ENCODE measurements at regions not wholly inside any gene's neighbourhood (a gene's known extent, or its start where the extent isn't known, plus 50 kb on each side); places are given as distances from the start of the nearest gene placed in this dataset.

DNA sequence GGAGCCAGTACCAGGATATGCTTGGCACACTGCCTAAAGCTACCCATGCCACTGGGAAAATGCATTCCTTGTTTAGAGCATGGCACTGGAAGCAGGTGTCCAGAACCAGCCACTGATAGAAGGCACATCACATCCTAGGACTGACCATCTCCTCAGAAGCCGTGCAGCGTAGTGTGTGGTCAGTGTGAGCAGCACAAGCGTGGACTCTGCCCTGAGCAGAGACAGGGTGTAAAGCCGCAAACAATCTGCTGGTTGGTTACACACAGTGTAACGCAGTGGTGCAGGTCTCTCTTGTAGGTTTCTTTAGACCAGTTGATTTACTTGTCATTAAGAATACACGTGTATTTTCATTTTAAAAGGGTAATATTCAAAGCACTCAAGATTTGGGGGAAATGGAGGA lies 377.8 kb upstream of the HS6ST1 start:
- Histone ChIP-seq H3K36me3 (no peaks in the 10 kb centered on the region), H3K4me3 (no peak overlapping the region), H3K4me1 (no peaks in the 10 kb centered on the region), H3K9me3 (replicated peaks) (no peaks in the 10 kb centered on the region), H3K27me3 (ENCODE audit: low read depth) (peaks cover 33% of the 10 kb centered on the region), H3K27ac (replicated peaks) (no peak overlapping the region)
- DNase-seq, result no peak
- TF ChIP-seq, protein P1, sequence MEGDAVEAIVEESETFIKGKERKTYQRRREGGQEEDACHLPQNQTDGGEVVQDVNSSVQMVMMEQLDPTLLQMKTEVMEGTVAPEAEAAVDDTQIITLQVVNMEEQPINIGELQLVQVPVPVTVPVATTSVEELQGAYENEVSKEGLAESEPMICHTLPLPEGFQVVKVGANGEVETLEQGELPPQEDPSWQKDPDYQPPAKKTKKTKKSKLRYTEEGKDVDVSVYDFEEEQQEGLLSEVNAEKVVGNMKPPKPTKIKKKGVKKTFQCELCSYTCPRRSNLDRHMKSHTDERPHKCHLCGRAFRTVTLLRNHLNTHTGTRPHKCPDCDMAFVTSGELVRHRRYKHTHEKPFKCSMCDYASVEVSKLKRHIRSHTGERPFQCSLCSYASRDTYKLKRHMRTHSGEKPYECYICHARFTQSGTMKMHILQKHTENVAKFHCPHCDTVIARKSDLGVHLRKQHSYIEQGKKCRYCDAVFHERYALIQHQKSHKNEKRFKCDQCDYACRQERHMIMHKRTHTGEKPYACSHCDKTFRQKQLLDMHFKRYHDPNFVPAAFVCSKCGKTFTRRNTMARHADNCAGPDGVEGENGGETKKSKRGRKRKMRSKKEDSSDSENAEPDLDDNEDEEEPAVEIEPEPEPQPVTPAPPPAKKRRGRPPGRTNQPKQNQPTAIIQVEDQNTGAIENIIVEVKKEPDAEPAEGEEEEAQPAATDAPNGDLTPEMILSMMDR (IDR thresholded peaks at IDR 0.05; ENCODE audit: borderline replicate concordance), result no peak
- intact Hi-C loops (cut with micrococcal nuclease), result no loop called here

- no peaks in the 10 kb centered on the region for H3K36me3 ChIP-seq
- no peak overlapping the region for H3K27ac ChIP-seq (replicated peaks)
- H3K4me1 ChIP-seq, result no peaks in the 10 kb centered on the region
- peaks cover 14% of the 10 kb centered on the region for H3K9me3 ChIP-seq (replicated peaks)
- H3K4me3 ChIP-seq, result no peak overlapping the region
- TF ChIP-seq, protein P1 (IDR thresholded peaks at IDR 0.05; ENCODE audit: borderline replicate concordance), result no peak
- intact Hi-C loops (cut with micrococcal nuclease), result no loop called here
- DNase-seq, result no peak
- peaks cover 17% of the 10 kb centered on the region for H3K27me3 ChIP-seq (ENCODE audit: low read depth)
Observed at GRCh38 chr2:128701418-128701817, 382.8 kb upstream of the HS6ST1 start.

DNA sequence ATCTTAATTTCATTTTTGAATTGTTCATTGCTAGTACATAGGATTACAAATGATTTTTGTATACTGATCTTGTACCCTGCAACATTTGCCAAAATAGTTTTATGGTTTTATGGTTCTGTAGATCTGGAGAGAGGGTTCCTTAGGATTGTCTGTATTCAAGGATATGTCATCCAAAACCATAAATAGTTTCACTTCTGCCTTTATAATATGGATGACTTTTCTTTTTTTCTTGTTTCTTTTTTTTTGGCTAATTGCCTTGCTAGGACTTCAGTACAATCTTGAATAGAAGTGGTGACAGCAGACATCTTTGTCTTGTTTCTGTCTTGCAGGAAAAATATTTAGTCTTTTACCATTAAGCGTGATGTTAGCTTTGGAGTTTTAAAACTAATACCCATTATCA lies 383.9 kb upstream of the HS6ST1 start:
- H3K4me3 ChIP-seq, result no peak overlapping the region
- no peak for DNase-seq
- peaks cover 14% of the 10 kb centered on the region for H3K27me3 ChIP-seq (ENCODE audit: low read depth)
- intact Hi-C loops (cut with micrococcal nuclease), result no loop called here
- TF ChIP-seq, protein P1 (IDR thresholded peaks at IDR 0.05; ENCODE audit: borderline replicate concordance), result no peak
- no peak overlapping the region for H3K27ac ChIP-seq (replicated peaks)
- no peaks in the 10 kb centered on the region for H3K36me3 ChIP-seq
- H3K9me3 ChIP-seq (replicated peaks), result peaks cover 26% of the 10 kb centered on the region
- no peaks in the 10 kb centered on the region for H3K4me1 ChIP-seq

DNA sequence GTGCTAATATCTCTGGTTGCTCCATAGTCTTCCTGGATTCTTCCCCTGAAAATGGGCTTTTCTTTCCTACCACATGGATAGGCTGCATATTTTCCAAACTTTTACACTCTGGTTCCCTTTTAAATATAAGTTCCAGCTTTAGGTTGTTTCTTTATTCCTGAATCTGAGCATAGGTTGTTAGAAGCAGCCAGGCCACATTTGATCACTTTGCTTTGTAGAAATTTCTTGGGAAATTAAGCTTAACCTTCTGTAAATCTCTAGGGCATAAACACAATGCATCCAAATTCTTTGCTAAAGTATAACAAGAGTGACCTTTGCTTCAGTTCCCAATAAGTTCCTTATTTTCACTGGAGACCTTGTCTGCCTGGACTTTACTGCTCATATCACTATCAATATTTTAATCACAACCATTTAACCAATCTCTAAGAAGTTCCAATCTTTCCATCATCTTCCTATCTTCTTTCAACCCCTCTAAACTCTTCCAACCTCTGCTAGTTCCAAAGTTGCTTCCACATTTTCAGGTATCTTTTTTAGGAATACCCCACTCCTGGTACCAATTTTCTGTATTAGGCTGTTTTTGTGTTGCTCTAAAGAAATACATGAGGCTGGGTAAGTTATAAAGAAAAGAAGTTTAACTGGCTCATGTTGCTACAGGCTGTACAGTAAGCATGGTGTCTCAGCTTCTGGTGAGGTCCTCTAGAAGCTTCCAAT lies 389.6 kb upstream of the HS6ST1 start:
- no peak for DNase-seq
- peaks cover 9% of the 10 kb centered on the region for H3K27me3 ChIP-seq (ENCODE audit: low read depth)
- H3K27ac ChIP-seq (replicated peaks), result no peak overlapping the region
- no peaks in the 10 kb centered on the region for H3K36me3 ChIP-seq
- peaks cover 45% of the 10 kb centered on the region for H3K9me3 ChIP-seq (replicated peaks)
- no peaks in the 10 kb centered on the region for H3K4me1 ChIP-seq
- H3K4me3 ChIP-seq, result no peak overlapping the region
- TF ChIP-seq, protein P1 (IDR thresholded peaks at IDR 0.05; ENCODE audit: borderline replicate concordance), result no peak
- intact Hi-C loops (cut with micrococcal nuclease), result no loop called here

- peaks cover 20% of the 10 kb centered on the region for H3K27me3 ChIP-seq (ENCODE audit: low read depth)
Observed at GRCh38 chr2:128710242-128710641, 391.6 kb upstream of the HS6ST1 start.

More at GRCh38 chr2:128710242-128710641, 391.6 kb upstream of the HS6ST1 start:
- Histone ChIP-seq H3K36me3 (no peaks in the 10 kb centered on the region), H3K4me1 (no peaks in the 10 kb centered on the region), H3K27ac (replicated peaks) (no peak overlapping the region), H3K9me3 (replicated peaks) (peaks cover 41% of the 10 kb centered on the region), H3K4me3 (no peak overlapping the region)
- intact Hi-C loops (cut with micrococcal nuclease), result no loop called here
- DNase-seq, result no peak
- TF ChIP-seq, protein P1 (IDR thresholded peaks at IDR 0.05; ENCODE audit: borderline replicate concordance), result no peak

Measured in left ventricle myocardium inferior (tissue), 1 donor.